VCaP (cell line): ENCODE measurements at regions not wholly inside any gene's neighbourhood (a gene's known extent, or its start where the extent isn't known, plus 50 kb on each side); places are given as distances from the start of the nearest gene placed in this dataset.

Experiments
- H3K27ac ChIP-seq: fragments of 450-650 bp; 2 replicates; pipeline ENCODE4 v1.5.1; 2017
- CTCF ChIP-seq: fragments of 450-650 bp; conservative IDR thresholded peaks from 2 replicates; pipeline ENCODE4 v1.5.1; 2017; ENCODE audit warnings: mild to moderate bottlenecking, moderate library complexity

- TF ChIP-seq CTCF, result no peak
Observed at GRCh38 chr11:111177037-111177871, 68.3 kb upstream of the POU2AF2 start.

GRCh38 chr11:111176603-111177002 is 68.9 kb upstream of the POU2AF2 start:
- H3K27ac ChIP-seq, result no peak overlapping the region
- TF ChIP-seq CTCF, result no peak

More at GRCh38 chr11:111177037-111177871, 68.3 kb upstream of the POU2AF2 start:
- H3K27ac ChIP-seq, result no peak overlapping the region

GRCh38 chr11:111173221-111173620 is 72.3 kb upstream of the POU2AF2 start:
- no peak overlapping the region for H3K27ac ChIP-seq
- TF ChIP-seq CTCF, result no peak

GRCh38 chr11:111172321-111172862 is 73.1 kb upstream of the POU2AF2 start:
- H3K27ac ChIP-seq, result peak overlapping the region; percentile 44
- TF ChIP-seq CTCF, result no peak

GRCh38 chr11:111170761-111171379 is 74.7 kb upstream of the POU2AF2 start:
- TF ChIP-seq CTCF, result no peak
- H3K27ac ChIP-seq, result peak overlapping the region; percentile 44

GRCh38 chr11:111169367-111169766 is 76.2 kb upstream of the POU2AF2 start:
- no peak overlapping the region for H3K27ac ChIP-seq
- TF ChIP-seq CTCF, result no peak

- TF ChIP-seq CTCF, result no peak
- no peak overlapping the region for H3K27ac ChIP-seq
Observed at GRCh38 chr11:111168871-111169270, 76.7 kb upstream of the POU2AF2 start.
